Stimulated activated CD4-positive, alpha-beta T cell treated with anti-CD3 and anti-CD28 coated beads, Interleukin-2, amount 100 ng/mL, for 4 hours (primary cell): ENCODE measurements at regions not wholly inside any gene's neighbourhood (a gene's known extent, or its start where the extent isn't known, plus 50 kb on each side); places are given as distances from the start of the nearest gene placed in this dataset.
"Not testable (repeated sequence)": the region's sequence is repeated elsewhere in the genome, so short reads cannot be mapped to it uniquely, and the experiment has no call there.

Experiments
- DNase-seq: peaks from one replicate; pipeline ENCODE4 v3.0.0-alpha.2; 2020; ENCODE audit warnings: low read depth

DNA sequence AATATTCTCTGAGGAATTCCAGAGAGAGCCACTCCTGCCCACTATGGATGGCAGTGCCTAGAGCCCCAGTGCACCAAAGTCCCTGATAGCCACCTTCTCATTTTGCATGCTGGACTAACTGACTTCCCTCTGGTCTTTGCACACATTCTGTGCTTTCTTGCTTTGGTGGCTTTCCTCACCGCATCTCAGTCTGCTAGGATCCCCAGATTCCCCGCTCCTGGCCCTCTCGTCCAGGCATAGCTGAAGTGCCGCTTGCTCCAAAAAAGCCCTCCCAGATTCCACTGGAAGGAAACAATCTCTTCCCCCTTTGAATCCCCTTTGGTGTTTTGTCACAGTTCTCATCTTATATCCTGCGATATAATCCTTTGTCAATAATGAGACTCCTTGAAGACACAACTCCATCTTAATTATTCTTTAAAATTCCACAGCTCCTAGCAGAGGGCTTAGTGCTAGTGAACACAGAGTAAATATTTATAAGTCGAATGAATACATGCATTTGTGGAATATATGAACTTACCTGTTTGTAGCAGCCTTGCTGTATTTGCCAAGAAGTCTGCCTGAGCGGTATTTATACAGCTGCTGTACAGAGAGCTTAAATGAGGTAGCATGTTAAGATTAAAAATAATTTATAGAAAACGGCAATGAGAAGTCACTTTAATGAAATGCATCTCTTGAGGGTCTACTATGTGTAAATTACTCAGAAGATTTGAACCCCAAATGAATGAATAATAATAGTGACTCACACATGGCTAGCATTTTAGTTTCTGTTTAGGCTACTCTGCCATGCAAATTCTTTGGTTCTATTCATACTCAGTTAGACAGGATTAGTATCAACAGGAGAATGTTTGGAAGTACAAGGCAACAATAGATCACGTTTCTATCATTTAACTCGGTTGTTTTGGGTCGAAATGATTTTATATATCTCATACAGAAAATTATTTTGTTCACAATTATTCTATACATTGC is 421.9 kb upstream of the TENM3 start:
- DNase-seq = no peak

DNA sequence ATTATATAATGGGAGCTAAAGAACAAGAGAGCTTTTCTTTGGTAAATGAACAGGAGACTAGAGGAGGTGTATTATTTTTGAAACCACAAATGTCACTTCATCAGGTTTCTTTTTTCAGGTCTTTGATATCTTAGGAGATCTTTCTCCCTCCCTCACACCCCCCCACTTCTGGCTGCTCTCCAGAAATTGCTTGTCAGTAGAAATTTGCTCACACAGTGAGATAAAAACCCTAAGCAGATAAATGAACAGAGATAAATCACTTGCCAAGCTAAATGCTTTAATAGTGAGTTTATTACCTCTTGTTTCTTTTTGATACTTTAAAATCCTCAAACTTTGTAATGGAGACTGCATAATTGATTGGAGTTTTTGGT is 421.2 kb upstream of the TENM3 start:
- DNase-seq = no peak

DNA sequence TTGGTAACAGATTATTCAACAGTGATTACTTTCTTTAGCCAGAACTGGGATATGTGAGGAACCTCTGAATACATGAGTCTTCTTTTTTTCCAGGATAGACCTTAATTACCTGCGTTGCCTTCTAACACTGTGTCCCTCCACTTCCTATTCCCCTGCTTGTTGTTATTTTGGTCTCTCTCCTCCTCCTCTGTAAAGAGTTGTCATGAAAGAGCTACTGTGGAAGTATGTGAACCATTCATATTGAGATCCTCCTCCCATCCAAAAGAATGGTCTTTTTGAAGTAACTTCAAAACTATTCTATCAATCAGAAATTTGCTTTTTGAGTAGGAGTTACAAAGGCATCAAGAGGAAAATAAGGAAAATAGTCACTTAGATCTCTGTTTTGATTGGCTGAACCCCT is 420.0 kb upstream of the TENM3 start:
- no peak for DNase-seq

DNA sequence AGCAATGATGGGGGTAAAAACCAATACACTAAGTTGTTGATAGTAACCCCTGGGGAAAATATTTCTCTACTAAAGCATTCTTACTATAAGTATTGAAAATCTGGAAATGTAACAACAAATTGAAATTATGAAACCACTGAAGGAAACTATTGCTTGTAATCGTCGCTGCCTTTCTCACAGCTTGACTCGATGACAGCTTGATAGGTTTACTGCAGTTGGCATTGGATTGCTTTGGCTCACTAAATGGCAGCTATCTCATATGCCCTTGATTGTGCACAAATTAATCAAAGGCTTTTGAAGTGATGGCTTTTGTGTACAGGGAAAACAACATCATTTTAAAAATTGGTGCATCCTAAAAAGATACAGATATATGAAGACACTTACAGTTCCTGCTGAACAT is 419.6 kb upstream of the TENM3 start:
- no peak for DNase-seq

DNA sequence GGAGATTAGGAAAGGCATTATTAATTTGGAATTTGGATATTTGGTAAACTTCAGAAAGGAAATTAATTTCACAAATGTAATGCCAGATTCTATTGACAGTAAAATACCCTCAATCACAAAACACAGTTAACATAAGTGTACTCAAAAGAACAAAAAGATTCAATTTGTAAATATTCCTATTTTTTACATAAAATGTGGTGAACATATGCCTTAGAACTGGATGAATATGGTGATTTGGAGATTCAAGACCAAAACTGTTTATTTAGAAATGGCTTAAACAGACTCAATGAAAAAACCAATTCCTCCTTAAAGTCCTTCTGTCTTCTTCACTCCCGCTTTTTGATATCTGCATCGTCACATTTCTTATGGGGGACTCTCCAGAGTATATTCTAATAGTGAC is 417.6 kb upstream of the TENM3 start:
- DNase-seq = no peak

DNA sequence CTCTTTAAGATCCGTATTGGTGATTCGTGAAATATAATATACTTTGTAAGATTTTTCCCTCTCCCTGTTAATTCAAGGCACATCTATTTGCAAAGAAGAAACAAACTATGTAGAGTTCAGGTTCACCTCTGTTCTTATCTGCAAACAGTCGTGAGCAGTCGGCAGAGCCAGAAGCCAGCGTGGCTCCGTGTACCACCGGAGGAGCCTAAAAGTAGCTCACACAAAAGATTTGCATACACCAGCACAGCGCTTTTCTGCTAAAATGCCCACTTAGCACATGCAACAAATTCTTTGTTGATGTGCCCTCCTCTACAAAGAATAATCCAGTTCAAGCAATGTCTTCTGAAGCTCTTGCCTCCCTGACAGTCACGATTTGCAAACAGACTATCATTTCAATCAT is 416.0 kb upstream of the TENM3 start:
- no peak for DNase-seq

DNA sequence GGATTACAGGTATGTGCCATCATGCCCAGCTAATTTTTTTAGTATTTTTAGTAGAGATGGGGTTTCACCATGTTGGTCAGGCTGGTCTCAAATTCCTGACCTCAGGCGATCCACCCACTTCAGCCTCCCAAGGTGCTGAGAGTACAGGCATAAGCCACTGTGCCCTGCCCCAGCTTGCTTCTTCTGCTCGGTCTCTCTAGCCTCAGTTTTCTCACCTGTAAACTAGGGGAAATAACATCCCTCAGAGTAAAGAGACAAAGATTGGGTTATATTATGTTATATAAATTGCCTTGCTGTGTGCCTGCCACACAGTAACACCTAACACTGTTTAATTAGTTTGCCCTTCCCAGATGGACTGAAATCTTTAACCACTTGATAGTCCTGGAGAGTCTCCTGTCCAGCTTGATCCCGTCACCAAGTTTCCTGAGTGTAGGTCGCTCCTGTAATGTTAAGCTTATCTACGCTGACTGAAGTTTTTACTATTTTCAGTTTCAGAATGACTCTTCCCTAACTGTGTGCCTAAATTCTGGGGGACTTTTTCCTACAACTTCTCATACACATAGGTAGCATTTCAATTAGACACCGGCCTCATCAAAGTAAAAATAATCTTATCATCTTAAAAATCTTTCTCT is 412.7 kb upstream of the TENM3 start:
- DNase-seq = no peak

DNA sequence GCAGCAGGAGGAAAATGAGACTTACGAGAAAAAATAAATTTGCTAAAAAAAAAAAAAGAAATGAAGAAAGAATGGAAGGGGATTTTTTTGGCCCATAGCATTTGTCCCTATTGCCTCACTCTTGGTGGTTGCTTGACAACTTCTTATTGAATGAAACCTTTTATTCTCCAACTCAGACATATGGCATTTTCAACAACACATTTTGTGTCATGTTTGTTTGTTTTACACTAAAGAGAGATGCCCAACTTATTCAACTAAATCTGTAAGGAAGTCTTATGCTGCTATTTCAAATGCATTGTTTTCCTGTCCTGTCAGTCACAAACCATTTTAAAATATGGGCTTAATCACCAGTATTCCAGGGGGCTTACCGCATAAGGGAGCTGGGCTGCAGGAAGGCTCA is 409.1 kb upstream of the TENM3 start:
- no peak for DNase-seq

DNA sequence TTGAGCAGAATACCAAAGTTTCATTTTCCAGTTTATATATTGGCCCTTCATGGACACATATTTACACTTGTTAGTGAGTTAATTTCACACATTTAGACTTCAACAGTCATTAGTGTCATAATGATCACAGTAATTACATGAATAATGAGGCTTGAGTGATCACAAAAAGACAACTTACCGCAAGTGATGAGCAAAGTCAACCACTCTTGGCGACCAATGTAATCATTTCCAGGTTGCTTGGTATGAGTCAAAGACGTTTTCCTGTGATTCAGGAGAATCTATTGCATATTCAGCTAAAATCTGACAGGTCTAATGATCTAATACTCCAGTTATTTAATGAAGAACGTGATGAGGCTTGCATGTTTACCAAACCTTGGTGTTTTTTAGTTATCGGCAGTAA is 407.9 kb upstream of the TENM3 start:
- no peak for DNase-seq

DNA sequence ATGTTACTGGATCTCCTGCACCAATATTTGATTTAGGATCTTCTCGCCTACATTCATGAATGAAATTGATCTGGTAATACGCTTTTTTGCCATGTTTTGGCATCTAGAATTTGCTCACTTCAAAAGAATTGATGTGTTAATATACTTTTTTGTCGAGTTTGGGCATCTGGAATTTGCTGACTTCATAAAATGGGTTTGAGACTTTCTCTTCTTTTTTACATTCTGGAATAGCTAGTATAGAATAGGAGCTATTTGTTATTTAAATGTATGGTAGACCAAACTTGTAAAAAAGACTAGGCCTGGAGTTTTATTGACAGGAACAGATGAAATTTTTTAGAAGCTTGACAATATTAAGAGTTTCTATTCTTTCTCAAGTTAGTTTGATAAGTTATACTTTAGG is 404.9 kb upstream of the TENM3 start:
- no peak for DNase-seq

DNA sequence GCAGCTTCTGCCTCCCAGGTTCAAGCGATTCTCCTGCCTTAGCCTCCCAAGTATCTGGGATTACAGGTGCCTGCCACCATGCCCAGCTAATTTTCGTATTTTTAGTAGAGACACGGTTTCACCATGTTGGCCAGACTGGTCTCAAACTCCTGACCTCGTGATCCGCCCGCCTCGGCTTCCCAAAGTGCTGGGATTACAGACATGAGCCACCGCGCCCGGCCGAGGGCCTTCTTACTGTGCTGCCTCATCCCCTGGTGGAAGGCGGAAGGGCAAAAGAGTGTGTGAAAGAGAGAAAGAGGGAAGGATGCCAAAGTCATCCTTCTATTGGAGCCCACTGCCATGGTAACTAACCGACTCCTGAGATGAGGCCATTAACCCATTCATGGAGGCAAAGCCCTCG is 399.4 kb upstream of the TENM3 start:
- DNase-seq = not testable (repeated sequence)

DNA sequence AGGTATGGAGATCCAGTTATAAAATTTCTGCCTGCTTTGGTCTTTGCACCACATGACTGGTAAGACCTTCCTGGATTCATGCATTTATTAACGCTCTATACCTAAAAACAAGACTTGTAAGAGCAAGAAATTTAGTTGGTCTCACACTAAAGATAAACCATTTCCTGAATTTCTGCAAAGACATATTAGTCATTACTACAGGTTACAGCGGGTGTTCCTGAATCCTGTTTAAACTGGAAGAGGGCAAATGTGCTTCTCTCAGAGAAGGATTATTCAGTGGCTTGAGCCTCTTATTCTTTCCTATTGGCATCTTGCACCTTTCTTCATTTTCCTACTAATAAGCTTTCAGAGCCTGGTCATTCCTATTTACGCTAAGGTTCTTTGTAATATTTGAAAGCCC is 397.6 kb upstream of the TENM3 start:
- no peak for DNase-seq

DNA sequence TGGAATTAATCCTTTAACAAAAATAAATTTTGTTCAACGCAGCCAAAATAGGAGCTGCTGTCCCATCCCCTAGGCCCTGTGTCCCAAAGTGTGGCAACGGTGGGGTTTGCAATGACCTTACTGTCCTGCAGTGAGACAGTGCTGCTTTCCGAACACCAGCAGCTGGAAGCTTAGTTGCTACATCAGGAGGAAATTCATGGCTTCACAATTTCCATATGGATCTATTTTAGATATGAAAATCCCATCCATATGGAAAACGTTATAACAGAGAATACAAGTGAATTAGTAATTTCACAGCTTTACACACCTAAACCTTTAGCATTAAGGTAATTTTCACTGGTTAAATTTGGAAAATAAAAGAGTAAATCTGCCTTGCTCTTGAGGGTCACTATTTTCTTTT is 396.3 kb upstream of the TENM3 start:
- no peak for DNase-seq

DNA sequence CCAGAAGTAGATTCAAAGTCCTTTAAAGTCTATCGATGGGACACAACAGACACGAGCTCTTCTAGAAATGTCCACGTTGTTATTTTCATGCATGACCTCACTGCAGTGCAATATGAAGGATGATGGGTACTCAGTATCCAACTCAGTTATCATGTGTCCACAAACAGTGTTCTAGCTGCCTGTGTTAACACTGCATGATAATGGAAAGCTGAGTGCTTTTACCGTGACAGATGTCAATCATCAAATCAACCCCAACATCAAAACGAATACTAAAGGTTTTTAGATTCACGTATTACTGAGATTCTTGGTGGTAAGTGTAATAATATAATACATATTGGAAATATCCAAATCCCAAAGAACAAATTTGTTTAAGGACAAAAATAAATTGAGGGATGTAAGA is 394.8 kb upstream of the TENM3 start:
- no peak for DNase-seq

DNA sequence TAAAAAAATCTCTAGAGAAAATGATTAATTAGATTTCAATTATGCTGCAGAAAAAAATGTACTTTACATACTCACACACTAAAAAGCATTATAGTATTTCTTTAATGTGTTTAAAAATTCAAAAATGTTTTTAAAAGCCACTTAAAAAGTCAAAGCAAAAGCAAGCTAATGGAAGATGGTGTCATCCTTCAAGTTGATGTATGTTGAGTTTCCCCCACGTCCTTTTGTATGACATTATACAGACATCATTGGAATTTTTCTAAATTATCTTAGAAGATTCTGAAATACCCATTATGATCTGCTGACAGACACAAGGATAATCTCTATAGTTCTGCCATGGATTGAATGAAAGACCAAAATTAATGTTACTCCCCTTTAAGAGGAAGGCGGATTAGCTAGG is 393.7 kb upstream of the TENM3 start:
- DNase-seq = no peak

DNA sequence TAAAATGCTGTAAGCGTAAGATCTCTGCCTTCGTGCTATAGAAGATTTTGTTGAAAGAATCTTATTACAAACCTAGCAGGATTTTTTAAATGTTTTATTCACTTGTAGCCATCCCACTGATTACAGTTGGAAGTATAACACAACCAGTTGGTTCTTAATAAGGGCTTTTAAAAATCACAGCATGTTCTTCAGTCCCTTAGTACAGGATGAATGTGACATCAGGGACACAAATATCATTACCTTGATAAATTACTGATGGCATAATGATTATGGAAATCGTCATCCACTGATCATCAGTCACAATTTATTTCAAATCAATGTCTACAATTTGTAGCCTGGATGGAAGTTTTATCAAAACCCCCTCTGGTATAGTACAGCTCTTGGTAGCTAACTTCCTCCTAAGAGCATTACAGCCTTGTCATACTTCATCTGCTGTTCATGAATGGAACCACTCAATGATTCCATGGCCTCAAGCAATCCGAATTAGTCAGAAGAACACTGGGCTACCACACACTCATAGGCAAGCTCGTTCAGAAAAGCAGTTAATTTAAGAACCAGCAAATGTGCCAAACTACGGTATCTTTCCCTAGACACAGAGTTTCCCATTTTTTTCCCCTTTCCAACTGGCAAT is 389.2 kb upstream of the TENM3 start:
- DNase-seq = no peak

DNA sequence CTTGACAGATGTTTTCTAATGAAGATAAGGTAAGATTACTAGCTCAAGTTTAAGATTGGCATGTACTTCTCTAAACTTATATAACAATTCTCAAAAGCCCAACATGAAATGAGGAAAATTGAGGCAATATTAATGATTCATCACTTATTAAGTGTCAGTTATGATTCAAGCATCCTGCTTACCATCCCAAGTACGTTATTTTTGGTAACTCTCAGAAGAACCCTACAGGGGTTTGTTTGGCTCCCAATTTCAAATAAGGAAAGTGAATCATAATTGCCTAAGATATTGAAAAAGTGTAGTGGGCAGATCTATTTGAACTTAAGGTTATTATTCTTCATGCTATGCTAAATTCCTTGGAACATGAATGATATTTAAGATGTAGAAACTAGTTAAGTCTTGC is 387.9 kb upstream of the TENM3 start:
- DNase-seq = no peak

DNA sequence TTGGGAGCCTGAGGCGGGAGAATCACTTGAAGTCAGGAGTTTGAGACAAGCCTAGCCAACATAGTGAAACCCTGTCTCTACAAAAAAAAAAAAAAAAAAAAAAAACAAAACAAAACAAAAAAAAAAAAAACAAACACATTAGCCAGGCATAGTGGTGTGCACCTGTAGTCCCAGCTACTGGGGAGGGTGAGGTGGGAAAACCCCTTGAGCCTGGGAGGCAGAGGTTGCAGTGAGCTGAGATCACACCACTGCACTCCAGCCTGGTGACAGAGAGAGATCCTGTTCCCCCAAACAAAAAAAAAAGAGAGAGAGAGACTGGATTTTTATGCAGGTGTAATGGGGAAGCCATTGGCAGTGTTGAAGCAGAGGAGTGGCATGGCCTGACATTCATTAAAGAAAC is 385.7 kb upstream of the TENM3 start:
- DNase-seq = not testable (repeated sequence)

DNA sequence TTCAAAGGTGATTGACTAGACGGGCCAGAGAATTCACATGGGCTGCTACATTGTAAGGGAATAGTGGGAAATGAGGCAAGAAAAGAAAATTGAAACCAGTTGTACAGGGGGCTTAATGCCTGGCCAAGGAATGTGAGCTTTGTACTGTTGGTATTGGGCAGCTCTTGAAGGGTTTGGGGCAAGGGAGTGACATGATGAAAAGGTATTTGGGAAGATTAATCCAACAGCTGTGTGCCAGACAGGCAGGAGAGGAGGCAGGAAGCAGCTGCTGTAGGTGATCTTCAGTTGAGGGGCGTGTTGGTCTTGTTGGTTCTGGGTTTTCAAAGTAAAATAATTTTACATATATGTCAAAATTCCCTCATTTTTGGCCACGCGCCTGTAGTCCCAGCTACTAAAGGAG is 384.5 kb upstream of the TENM3 start:
- DNase-seq = no peak

DNA sequence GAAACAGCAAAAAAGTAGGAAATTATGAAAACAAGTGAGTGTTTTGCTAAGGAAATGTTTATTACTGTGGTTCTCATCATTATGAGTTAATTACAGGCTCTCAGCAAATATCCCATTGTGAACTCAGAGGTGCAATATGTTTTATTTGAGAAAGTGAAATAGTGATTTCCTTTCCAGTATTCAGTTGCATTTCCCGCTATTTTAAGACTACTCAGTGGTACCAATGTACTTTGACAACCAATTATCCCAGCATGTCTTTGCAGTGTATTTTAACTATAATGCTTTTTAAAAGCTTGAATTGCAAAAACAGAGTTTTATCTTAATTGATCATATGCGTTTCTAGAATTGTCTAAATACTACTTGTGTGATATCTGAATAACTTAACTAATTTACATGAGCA is 383.8 kb upstream of the TENM3 start:
- no peak for DNase-seq

DNA sequence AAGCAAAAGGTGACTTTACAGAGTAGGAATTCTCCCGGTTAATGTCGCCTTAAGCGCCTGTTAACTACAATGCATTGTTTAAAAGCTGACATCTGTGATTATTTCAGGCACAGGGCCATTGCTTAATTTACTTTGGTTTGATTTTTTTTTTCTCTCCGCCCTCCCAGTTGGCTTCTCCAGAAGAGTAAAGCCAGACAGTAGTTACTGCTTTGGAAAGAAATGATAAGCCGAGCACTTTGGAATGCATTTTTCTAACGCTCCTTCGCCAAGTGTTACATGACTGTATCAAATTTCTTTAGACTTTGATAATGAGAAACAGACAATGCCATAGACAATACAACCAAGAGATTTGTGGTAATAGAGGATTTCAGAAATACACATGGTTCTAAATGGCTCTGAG is 383.0 kb upstream of the TENM3 start:
- DNase-seq = no peak

DNA sequence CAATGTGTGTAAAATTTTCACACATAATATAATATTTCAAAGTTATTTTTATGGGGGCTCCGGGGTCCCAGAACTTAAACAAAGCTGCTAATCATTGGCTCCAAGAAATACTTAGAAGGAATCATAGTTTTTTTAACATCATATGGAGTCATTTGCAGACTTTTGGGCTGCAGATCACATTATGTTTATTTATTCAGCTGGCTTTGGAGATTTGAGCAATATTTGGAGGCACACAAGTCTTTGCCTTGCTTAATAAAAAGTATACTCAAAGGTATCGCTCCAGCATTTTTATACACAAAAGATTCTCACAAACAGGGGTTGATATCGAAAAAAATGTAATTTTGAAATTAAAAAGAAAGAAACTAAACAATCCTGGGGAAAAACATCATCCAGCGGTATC is 382.5 kb upstream of the TENM3 start:
- DNase-seq = no peak

DNA sequence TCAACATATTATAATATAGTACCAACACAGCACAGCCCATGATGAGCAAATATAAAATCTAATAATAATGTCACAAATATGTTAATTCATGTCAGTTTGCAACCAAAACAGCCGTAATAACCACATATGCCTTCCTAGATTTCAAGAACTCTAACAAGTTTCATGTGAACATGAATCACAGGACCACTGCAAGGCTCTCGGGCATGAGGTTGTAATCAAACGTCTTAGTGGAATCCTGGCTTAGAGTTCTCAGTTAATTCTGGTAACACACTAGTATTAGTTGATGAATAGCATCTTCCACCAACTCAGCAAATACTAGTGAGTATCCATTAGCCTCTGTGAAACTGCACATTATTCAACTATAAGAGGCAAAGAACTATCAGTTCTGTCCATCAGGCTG is 379.3 kb upstream of the TENM3 start:
- DNase-seq = no peak
